GM23248 (cell line): ENCODE measurements at regions not wholly inside any gene's neighbourhood (a gene's known extent, or its start where the extent isn't known, plus 50 kb on each side); places are given as distances from the start of the nearest gene placed in this dataset.

ENCODE experiments used
- EZH2 ChIP-seq: fragments of 200-600 bp; sonication (generic); IDR thresholded peaks from 2 replicates; pipeline ENCODE4 v1.6.1; 2018; ENCODE audit warnings: antibody characterized with exemption, mild to moderate bottlenecking; ENCODE audit not compliant: insufficient read depth, poor library complexity, severe bottlenecking
- EZH2phosphoT487 ChIP-seq: fragments of 200-600 bp; sonication (generic); IDR thresholded peaks from 2 replicates; pipeline ENCODE4 v1.6.1; 2018; ENCODE audit warnings: antibody characterized with exemption, moderate library complexity, mild to moderate bottlenecking, low read depth; ENCODE audit not compliant: insufficient read depth

DNA sequence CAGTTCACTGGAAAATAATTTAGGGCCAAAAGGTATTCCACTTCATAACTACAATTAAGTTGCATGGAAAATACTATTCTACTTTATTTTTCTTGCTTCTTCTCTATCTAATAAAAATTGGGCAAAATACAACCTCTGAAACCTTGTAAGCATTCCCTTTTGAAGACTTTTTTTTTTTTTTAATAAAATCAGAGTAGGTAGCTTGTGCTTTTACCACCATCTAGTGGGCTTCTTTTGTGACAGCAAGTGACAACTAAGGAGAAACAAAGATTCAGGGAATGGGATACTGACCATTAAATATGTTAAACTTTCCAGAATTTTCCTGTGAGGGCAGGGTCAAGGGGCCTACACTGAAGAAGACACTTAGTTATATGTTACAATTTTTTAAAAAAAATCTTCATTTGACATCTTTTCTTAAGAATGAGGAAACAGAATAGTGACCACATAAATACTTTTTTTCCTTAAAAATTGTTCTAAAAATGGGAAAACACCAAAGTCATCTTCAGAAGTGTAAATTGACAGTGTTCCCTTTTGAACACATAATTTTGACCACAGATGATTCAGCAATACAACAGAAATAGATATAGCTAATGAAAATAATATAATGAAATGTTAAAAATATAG, 1183.2 kb upstream of the ACVR2A start:
- TF ChIP-seq EZH2 (no peak), EZH2phosphoT487 (no peak)
